Osteocyte (in vitro differentiated cells): ENCODE measurements at regions not wholly inside any gene's neighbourhood (a gene's known extent, or its start where the extent isn't known, plus 50 kb on each side); places are given as distances from the start of the nearest gene placed in this dataset.

Experiments
- DNase-seq: peaks from one replicate; pipeline ENCODE4 v3.0.0; 2021; ENCODE audit warnings: mixed read lengths; ENCODE audit not compliant: unreplicated experiment; ENCODE audit errors: extremely low spot score
- H3K27ac Mint-ChIP-seq: one replicate; pipeline ENCODE4 v1.8.0; 2021; ENCODE audit warnings: mild to moderate bottlenecking, mixed read lengths; ENCODE audit not compliant: unreplicated experiment
- H3K27me3 Mint-ChIP-seq: one replicate; pipeline ENCODE4 v1.8.0; 2021; ENCODE audit warnings: mixed read lengths; ENCODE audit not compliant: unreplicated experiment
- H3K36me3 Mint-ChIP-seq: one replicate; pipeline ENCODE4 v1.8.0; 2021; ENCODE audit warnings: mixed read lengths; ENCODE audit not compliant: unreplicated experiment
- H3K4me1 Mint-ChIP-seq: one replicate; pipeline ENCODE4 v1.8.0; 2021; ENCODE audit warnings: mixed read lengths; ENCODE audit not compliant: unreplicated experiment
- H3K4me3 Mint-ChIP-seq: one replicate; pipeline ENCODE4 v1.8.0; 2021; ENCODE audit warnings: mild to moderate bottlenecking, moderate library complexity, mixed read lengths; ENCODE audit not compliant: unreplicated experiment
- H3K9me3 Mint-ChIP-seq: one replicate; pipeline ENCODE4 v1.8.0; 2021; ENCODE audit warnings: mixed read lengths; ENCODE audit not compliant: unreplicated experiment
- CTCF ChIP-seq: fragments of 200-600 bp; sonication (generic); IDR thresholded peaks from 2 replicates; pipeline ENCODE4 v1.5.0; 2021; ENCODE audit warnings: antibody characterized with exemption, mild to moderate bottlenecking, moderate library complexity

GRCh38 chr7:86164827-86165226 lies 478.9 kb upstream of the GRM3 start:
- no peak for DNase-seq
- Mint-ChIP-seq H3K36me3 (no peaks in the 10 kb centered on the region), H3K4me1 (no peaks in the 10 kb centered on the region), H3K27me3 (peaks cover 3% of the 10 kb centered on the region), H3K4me3 (no peak overlapping the region), H3K9me3 (no peaks in the 10 kb centered on the region), H3K27ac (no peak overlapping the region)
- no peak for TF ChIP-seq CTCF

- DNase-seq, result no peak
- no peaks in the 10 kb centered on the region for H3K27me3 Mint-ChIP-seq
- no peaks in the 10 kb centered on the region for H3K9me3 Mint-ChIP-seq
- no peak overlapping the region for H3K27ac Mint-ChIP-seq
- TF ChIP-seq CTCF, result no peak
- no peak overlapping the region for H3K4me3 Mint-ChIP-seq
- H3K4me1 Mint-ChIP-seq, result no peaks in the 10 kb centered on the region
- H3K36me3 Mint-ChIP-seq, result no peaks in the 10 kb centered on the region
Observed at GRCh38 chr7:86158111-86158510, 485.6 kb upstream of the GRM3 start.

GRCh38 chr7:86155623-86156022 lies 488.1 kb upstream of the GRM3 start:
- Mint-ChIP-seq H3K27ac (no peak overlapping the region), H3K27me3 (no peaks in the 10 kb centered on the region), H3K4me3 (no peak overlapping the region), H3K36me3 (no peaks in the 10 kb centered on the region), H3K4me1 (no peaks in the 10 kb centered on the region), H3K9me3 (no peaks in the 10 kb centered on the region)
- no peak for TF ChIP-seq CTCF
- no peak for DNase-seq

- no peak for TF ChIP-seq CTCF
- H3K4me1 Mint-ChIP-seq, result no peaks in the 10 kb centered on the region
- no peaks in the 10 kb centered on the region for H3K9me3 Mint-ChIP-seq
- DNase-seq, result no peak
- H3K27ac Mint-ChIP-seq, result no peak overlapping the region
- no peaks in the 10 kb centered on the region for H3K27me3 Mint-ChIP-seq
- no peaks in the 10 kb centered on the region for H3K36me3 Mint-ChIP-seq
- no peak overlapping the region for H3K4me3 Mint-ChIP-seq
Observed at GRCh38 chr7:86152926-86153325, 490.8 kb upstream of the GRM3 start.

- Mint-ChIP-seq H3K36me3 (no peaks in the 10 kb centered on the region), H3K4me1 (no peaks in the 10 kb centered on the region), H3K27me3 (no peaks in the 10 kb centered on the region), H3K4me3 (no peak overlapping the region), H3K27ac (no peak overlapping the region), H3K9me3 (no peaks in the 10 kb centered on the region)
- no peak for TF ChIP-seq CTCF
- no peak for DNase-seq
Observed at GRCh38 chr7:86149024-86149665, 494.6 kb upstream of the GRM3 start.
